ENCODE measurements at regions not wholly inside any gene's neighbourhood (a gene's known extent, or its start where the extent isn't known, plus 50 kb on each side); places are given as distances from the start of the nearest gene placed in this dataset.

- DNase-seq, result no peak
- H3K36me3 ChIP-seq, result no peaks in the 10 kb centered on the region
- H3K27ac ChIP-seq, result no peak overlapping the region
- H3K4me1 ChIP-seq, result no peaks in the 10 kb centered on the region
- H3K9me3 ChIP-seq, result no peaks in the 10 kb centered on the region
- H3K4me3 ChIP-seq, result no peak overlapping the region
- no peaks in the 10 kb centered on the region for H3K27me3 ChIP-seq
- intact Hi-C loops (cut with DNase I; ENCODE audit: low total_unique reads), result no loop called here
- no peak for TF ChIP-seq POLR2A (IDR thresholded peaks at IDR 0.05)
- no peak for TF ChIP-seq CTCF (IDR thresholded peaks at IDR 0.05)
These were observed 466.2 kb downstream of the CDH26 start for GRCh38 chr20:60424267-60424902.

GRCh38 chr20:60427516-60427915 lies 469.3 kb downstream of the CDH26 start:
- Histone ChIP-seq H3K27me3 (no peaks in the 10 kb centered on the region), H3K36me3 (no peaks in the 10 kb centered on the region), H3K4me3 (no peak overlapping the region), H3K4me1 (no peaks in the 10 kb centered on the region), H3K9me3 (no peaks in the 10 kb centered on the region), H3K27ac (no peak overlapping the region)
- DNase-seq, result no peak
- no peak for TF ChIP-seq CTCF (IDR thresholded peaks at IDR 0.05)
- TF ChIP-seq POLR2A (IDR thresholded peaks at IDR 0.05), result no peak
- intact Hi-C loops (cut with DNase I; ENCODE audit: low total_unique reads), result no loop called here

- DNase-seq, result no peak
- H3K36me3 ChIP-seq, result no peaks in the 10 kb centered on the region
- H3K27me3 ChIP-seq, result no peaks in the 10 kb centered on the region
- no peak overlapping the region for H3K4me3 ChIP-seq
- intact Hi-C loops (cut with DNase I; ENCODE audit: low total_unique reads), result no loop called here
- H3K27ac ChIP-seq, result no peak overlapping the region
- H3K9me3 ChIP-seq, result no peaks in the 10 kb centered on the region
- TF ChIP-seq CTCF (IDR thresholded peaks at IDR 0.05) (no peak), POLR2A (IDR thresholded peaks at IDR 0.05) (no peak)
- no peaks in the 10 kb centered on the region for H3K4me1 ChIP-seq
These were observed 470.4 kb downstream of the CDH26 start for GRCh38 chr20:60428651-60429050.

GRCh38 chr20:60430516-60431001 lies 472.3 kb downstream of the CDH26 start:
- H3K27ac ChIP-seq, result no peak overlapping the region
- no peaks in the 10 kb centered on the region for H3K36me3 ChIP-seq
- H3K9me3 ChIP-seq, result no peaks in the 10 kb centered on the region
- no peak for DNase-seq
- no peaks in the 10 kb centered on the region for H3K27me3 ChIP-seq
- H3K4me1 ChIP-seq, result no peaks in the 10 kb centered on the region
- TF ChIP-seq CTCF (IDR thresholded peaks at IDR 0.05) (no peak), POLR2A (IDR thresholded peaks at IDR 0.05) (no peak)
- intact Hi-C loops (cut with DNase I; ENCODE audit: low total_unique reads), result no loop called here
- H3K4me3 ChIP-seq, result no peak overlapping the region

- Histone ChIP-seq H3K27ac (no peak overlapping the region), H3K36me3 (no peaks in the 10 kb centered on the region), H3K4me1 (no peaks in the 10 kb centered on the region), H3K4me3 (no peak overlapping the region), H3K27me3 (no peaks in the 10 kb centered on the region), H3K9me3 (no peaks in the 10 kb centered on the region)
- DNase-seq, result no peak
- intact Hi-C loops (cut with DNase I; ENCODE audit: low total_unique reads), result no loop called here
- TF ChIP-seq POLR2A (IDR thresholded peaks at IDR 0.05) (no peak), CTCF (IDR thresholded peaks at IDR 0.05) (no peak)
These were observed 473.1 kb downstream of the CDH26 start for GRCh38 chr20:60431349-60431748.

Data from uterus (tissue), 3 donors.